NT2/D1 (cell line): ENCODE measurements at regions not wholly inside any gene's neighbourhood (a gene's known extent, or its start where the extent isn't known, plus 50 kb on each side); places are given as distances from the start of the nearest gene placed in this dataset.

Experiments used
- SUZ12 ChIP-seq: IDR thresholded peaks from 2 replicates; pipeline ENCODE4 v1.6.1; 2011; ENCODE audit not compliant: insufficient read length, insufficient read depth; ENCODE audit errors: extremely low read depth
- YY1 ChIP-seq: IDR thresholded peaks from 2 replicates; pipeline ENCODE4 v1.6.1; 2011; ENCODE audit not compliant: insufficient read length, insufficient read depth

GRCh38 chr11:37704791-37705190 lies 1106.8 kb upstream of the RAG2 start:
- TF ChIP-seq SUZ12 (no peak), YY1 (no peak)
